Astrocyte of the cerebellum (primary cell): ENCODE measurements at regions not wholly inside any gene's neighbourhood (a gene's known extent, or its start where the extent isn't known, plus 50 kb on each side); places are given as distances from the start of the nearest gene placed in this dataset.
A peak's percentile ranks its signal among the peaks of the same experiment; 100 is the strongest.
"Not testable (repeated sequence)": the region's sequence is repeated elsewhere in the genome, so short reads cannot be mapped to it uniquely, and the experiment has no call there.

Experiments
- DNase-seq: peaks from one replicate; pipeline ENCODE4 v3.0.0-alpha.2; 2011; ENCODE audit warnings: low read depth
- H3K4me3 ChIP-seq: 2 replicates; pipeline ENCODE4 v1.5.1; 2011; ENCODE audit warnings: mild to moderate bottlenecking, low read depth, low read length, moderate library complexity
- in situ Hi-C: cut with HindIII; loops from 2 replicates; pipeline ENCODE4 v1.10.0; 2017; ENCODE audit warnings: low sequenced_read_pairs
- TF ChIP-seq, protein P1 (sequence below): IDR thresholded peaks from 2 replicates; pipeline ENCODE4 v1.5.1; 2012; ENCODE audit warnings: low read length, low read depth, moderate library complexity, mild to moderate bottlenecking; ENCODE audit errors: missing control alignments

DNA sequence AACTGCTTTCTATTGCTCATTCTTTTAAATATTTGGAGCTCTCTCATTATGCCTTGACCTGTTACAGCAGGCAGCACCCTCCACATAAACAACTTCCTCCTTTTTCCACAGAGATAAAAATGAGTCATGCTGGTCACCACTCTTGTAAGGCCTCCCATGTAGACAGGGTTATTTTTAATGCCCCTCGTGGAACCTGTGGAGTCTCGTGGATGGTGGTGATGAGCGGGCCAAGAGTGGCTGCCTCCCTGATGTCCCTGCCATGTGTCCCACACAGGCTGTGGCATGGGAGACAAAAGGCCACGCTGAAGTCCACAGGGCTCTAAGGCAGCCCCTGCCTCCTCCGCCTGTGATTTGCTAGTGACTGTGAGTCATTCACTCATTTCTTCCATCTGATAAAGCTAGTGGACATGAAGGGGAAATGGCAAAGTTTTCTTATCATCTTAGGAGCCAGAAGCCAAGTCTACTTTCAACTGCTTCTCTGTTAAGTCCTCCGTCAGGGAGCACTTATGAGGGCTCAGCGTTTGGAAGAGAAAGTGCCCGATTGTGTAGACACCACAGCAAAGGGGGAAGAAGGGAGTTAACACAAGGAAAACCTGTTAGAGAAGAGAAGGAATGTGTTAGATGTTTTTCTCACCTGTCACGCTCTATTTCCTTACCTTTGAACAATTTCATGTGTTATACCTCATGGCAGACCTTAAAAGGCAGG lies 121.6 kb upstream of the FAT1 start:
- TF ChIP-seq, protein P1, sequence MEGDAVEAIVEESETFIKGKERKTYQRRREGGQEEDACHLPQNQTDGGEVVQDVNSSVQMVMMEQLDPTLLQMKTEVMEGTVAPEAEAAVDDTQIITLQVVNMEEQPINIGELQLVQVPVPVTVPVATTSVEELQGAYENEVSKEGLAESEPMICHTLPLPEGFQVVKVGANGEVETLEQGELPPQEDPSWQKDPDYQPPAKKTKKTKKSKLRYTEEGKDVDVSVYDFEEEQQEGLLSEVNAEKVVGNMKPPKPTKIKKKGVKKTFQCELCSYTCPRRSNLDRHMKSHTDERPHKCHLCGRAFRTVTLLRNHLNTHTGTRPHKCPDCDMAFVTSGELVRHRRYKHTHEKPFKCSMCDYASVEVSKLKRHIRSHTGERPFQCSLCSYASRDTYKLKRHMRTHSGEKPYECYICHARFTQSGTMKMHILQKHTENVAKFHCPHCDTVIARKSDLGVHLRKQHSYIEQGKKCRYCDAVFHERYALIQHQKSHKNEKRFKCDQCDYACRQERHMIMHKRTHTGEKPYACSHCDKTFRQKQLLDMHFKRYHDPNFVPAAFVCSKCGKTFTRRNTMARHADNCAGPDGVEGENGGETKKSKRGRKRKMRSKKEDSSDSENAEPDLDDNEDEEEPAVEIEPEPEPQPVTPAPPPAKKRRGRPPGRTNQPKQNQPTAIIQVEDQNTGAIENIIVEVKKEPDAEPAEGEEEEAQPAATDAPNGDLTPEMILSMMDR: no peak
- DNase-seq: peak; percentile 65
- no peak overlapping the region for H3K4me3 ChIP-seq
- in situ Hi-C loops: no loop called here

DNA sequence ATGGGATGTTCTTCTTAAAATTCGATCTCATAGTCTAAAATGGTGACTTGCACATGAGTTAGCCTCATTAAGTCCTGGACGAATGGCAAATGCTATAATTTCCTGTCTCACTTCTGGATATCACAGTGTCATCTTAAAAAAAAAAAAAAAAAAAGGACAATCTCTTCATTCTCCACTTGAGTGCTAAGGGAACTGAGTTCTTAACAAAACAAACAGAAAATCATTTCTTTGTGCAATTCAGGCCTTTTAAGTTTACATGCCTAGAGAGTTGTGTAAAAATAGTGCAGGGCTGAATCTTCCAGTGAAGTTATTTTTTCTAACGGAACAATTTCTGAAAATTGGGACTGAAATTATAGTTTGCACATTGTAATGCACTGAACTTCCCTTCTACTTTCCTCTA lies 122.8 kb upstream of the FAT1 start:
- in situ Hi-C loops: no loop called here
- no peak overlapping the region for H3K4me3 ChIP-seq
- no peak for DNase-seq
- TF ChIP-seq, protein P1: no peak

DNA sequence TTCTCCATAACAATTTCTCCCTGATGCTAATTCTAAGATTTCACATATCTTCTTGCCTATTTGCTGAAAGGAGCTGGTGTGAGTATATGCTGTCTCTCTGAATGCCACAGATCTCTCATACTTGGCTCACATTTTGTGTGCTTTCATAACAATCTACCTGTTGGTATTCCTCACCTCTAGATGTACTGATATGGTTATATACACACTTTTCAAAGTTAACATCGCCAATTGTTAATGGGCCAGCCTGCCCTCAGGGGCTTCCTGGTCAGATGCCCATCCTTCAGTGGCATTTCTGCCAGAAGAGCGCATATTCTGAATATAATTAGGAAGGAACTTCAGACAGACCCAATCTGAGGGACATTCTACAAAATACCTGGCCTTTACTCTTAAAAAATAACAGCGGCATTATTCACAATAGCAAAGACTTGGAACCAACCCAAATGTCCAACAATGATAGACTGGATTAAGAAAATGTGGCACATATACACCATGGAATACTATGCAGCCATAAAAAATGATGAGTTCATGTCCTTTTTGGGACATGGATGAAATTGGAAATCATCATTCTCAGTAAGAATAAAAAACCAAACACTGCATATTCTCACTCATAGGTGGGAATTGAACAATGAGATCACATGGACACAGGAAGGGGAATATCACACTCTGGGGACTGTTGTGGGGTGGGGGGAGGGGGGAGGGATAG lies 123.9 kb upstream of the FAT1 start:
- H3K4me3 ChIP-seq, in situ Hi-C loops, DNase-seq: not testable (repeated sequence)

GRCh38 chr4:186848437-186848836 lies 124.8 kb upstream of the FAT1 start:
- DNase-seq: no peak
- TF ChIP-seq, protein P1: no peak
- no peak overlapping the region for H3K4me3 ChIP-seq
- in situ Hi-C loops: no loop called here

DNA sequence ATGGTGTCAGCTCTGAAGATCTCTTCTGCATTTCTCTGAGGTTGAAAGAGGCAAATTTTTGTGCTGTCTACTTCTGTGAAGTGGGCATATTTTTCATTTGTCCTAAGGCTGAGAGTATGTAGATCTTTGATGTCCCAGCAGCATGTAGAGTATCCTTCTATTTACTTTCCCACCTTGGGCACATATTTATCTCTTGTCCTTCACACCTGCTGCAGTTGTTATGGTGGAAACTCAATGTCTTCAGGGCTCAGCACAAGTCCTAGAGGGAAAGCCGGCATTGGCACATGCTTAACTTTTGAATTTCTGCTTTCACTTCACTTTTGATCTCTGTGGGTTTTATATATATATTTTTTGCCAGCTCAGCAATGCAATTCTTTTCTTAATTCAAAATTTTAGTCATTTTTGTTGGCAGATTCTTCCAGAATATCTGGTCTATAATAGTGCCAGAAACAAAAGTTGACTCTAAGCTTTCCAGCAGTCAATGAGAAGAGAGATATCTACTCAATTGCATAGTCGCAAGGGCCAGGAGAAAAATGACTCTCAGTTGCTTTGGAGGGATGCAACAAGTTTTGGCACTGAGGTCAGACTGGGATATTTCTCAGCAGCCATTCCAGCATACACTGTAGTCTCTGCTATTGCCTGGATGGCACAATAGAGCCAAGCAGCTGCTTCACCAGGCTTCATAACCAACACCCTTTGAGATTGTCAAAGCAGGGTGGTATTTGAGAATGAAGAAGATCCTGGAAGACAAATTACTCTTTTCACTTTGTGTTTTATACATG lies 127.8 kb upstream of the FAT1 start:
- in situ Hi-C loops: no loop called here

DNA sequence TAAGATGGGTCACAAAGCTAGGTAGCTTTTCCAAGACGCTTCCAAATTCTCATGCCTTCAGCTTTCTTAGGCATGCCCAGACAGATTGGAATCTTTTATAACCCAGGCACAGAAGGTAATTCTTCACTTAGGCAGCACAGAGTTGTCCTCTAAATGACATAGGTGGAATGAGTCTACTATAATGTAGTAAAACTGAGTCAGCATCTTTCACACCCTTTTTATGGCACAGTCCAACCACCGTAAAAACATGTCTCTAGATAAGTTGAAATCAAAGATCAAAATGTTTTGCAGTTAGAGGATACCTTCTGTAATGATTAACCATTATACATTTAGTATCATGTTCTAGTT lies 128.4 kb upstream of the FAT1 start:
- TF ChIP-seq, protein P1: no peak
- no peak overlapping the region for H3K4me3 ChIP-seq
- no peak for DNase-seq
- in situ Hi-C loops: no loop called here

More for the DNA sequence above, 127.8 kb upstream of the FAT1 start:
- no peak for DNase-seq
- no peak overlapping the region for H3K4me3 ChIP-seq
- TF ChIP-seq, protein P1: no peak

- H3K4me3 ChIP-seq: no peak overlapping the region
- in situ Hi-C loops: no loop called here
- DNase-seq: no peak
- TF ChIP-seq, protein P1: no peak
These were observed 129.3 kb upstream of the FAT1 start for GRCh38 chr4:186852964-186853391.
